ENCODE measurements at regions not wholly inside any gene's neighbourhood (a gene's known extent, or its start where the extent isn't known, plus 50 kb on each side); places are given as distances from the start of the nearest gene placed in this dataset.

DNA sequence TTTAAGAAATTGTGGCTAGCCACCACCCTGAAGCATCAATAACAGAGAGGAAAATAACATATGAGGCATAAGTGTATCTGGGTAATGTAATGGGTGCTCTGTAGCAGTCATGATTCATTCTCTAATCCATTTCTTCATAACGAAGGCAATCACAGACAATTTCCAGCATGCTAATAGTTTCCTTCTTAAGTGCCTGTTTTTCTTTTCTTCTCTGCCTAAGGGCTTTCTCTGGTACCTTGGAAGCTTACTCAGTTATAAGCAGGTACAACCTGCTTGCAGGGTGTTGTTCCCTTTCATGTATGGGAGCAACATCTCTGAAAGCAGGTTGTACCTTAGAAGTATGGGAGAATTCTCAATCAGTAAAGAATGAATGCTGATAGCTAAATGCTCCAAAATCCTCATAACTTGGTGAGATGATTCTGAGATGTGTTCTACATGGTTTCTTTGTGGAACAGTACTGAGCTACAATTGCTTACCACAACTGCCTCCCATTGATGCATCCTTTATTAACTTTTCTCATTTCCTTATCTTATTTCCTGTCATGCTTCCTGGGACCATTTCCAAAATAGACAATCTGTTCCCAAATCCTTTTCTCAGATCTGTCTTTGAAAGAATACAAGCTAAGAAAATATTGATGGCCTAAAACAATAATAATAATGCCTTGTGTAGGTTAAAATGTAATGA lies 247.6 kb downstream of the PAPSS1 start:
- no peak for ATAC-seq
- Mint-ChIP-seq H3K27ac (no peak overlapping the region), H3K4me1 (no peaks in the 10 kb centered on the region), H3K4me3 (no peak overlapping the region), H3K9me3 (peaks cover 0 to 5% (median 0%) of the 10 kb centered on the region in 11 donors), H3K27me3 (peaks cover 0 to 8% (median 4%) of the 10 kb centered on the region in 5 donors), H3K36me3 (no peaks in the 10 kb centered on the region)
- no peak overlapping the region for H3K27ac ChIP-seq (ENCODE audit: low read depth, low read length)
- CTCF ChIA-PET, result no interaction called here
- H3K9me3 ChIP-seq (ENCODE audit: control insufficient read depth in 2 of 3, low read length in 3 of 3), result no peaks in the 10 kb centered on the region
- POLR2A ChIA-PET, result no interaction called here
- H3K27me3 ChIP-seq (ENCODE audit: control insufficient read depth in 2 of 2, insufficient read depth in 2 of 2, low read length in 2 of 2), result no peaks in the 10 kb centered on the region
- H3K36me3 ChIP-seq (ENCODE audit: control insufficient read depth in 2 of 3, insufficient read depth in 3 of 3, low read length in 3 of 3), result no peaks in the 10 kb centered on the region
- no peak for DNase-seq
- no peak overlapping the region for H3K4me3 ChIP-seq (ENCODE audit: low read length)
- no peaks in the 10 kb centered on the region for H3K4me1 ChIP-seq (ENCODE audit: control insufficient read depth in 2 of 2, insufficient read depth in 2 of 2, low read length in 2 of 2)
- intact Hi-C loops (cut with micrococcal nuclease), result no loop called here

DNA sequence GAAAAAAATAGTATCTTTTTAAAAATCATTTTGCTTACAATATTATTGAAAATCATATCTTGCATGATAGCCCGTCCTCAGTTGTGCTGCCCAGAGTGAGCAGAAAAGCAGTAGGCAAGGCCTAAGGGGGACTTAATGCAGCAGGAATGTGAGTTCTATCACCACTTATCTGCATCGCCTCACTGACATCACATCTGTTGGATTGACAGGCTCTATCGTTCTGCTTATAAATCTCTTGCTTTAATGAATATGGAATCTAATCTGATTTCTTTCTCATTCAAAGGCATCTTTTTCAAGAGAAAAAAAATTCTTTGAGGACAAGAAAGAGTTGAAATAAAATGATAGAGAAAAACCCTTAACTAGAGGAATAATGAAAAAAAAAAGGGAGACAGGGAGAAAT lies 249.9 kb downstream of the PAPSS1 start:
- Histone ChIP-seq H3K27ac (ENCODE audit: low read depth, low read length) (no peak overlapping the region), H3K27me3 (ENCODE audit: control insufficient read depth in 2 of 2, insufficient read depth in 2 of 2, low read length in 2 of 2) (no peaks in the 10 kb centered on the region), H3K4me1 (ENCODE audit: control insufficient read depth in 2 of 2, insufficient read depth in 2 of 2, low read length in 2 of 2) (no peaks in the 10 kb centered on the region), H3K36me3 (ENCODE audit: control insufficient read depth in 2 of 3, insufficient read depth in 3 of 3, low read length in 3 of 3) (no peaks in the 10 kb centered on the region), H3K4me3 (ENCODE audit: low read length) (no peak overlapping the region), H3K9me3 (ENCODE audit: control insufficient read depth in 2 of 3, low read length in 3 of 3) (no peaks in the 10 kb centered on the region)
- H3K27me3 Mint-ChIP-seq, result peaks cover 0 to 8% (median 3%) of the 10 kb centered on the region in 5 donors
- ChIA-PET POLR2A (no interaction called here), CTCF (interaction anchor here (0.6 kb wide), 1 partner anchor 77 kb away, joined by 3 read pairs; no protein-coding TSS in a partner anchor)
- no peaks in the 10 kb centered on the region for H3K36me3 Mint-ChIP-seq
- no peak for ATAC-seq
- peaks cover 0 to 3% (median 0%) of the 10 kb centered on the region in 11 donors for H3K9me3 Mint-ChIP-seq
- no peak overlapping the region for H3K4me3 Mint-ChIP-seq
- no peaks in the 10 kb centered on the region for H3K4me1 Mint-ChIP-seq
- intact Hi-C loops (cut with micrococcal nuclease), result no loop called here
- H3K27ac Mint-ChIP-seq, result no peak overlapping the region
- DNase-seq, result no peak

DNA sequence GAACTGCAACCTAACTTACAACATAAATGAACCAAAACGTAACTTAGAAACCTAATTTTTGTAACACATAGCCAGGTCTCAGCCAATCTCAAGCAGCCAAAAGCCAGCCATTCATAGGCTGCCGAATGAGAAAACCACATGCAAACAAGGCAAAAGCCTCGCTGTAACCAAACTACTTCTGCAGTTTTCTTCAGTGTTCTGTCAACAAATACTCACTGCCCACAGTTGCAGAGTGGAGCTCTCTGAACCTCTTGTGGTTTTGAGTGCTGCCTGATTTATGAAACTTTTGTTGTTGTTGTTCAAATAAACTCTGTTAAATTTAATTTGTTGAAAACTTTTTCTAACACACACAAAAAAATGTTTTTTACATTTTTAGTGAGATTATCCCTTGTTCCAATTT lies 251.2 kb downstream of the PAPSS1 start:
- Mint-ChIP-seq H3K27ac (no peak overlapping the region), H3K36me3 (no peaks in the 10 kb centered on the region), H3K9me3 (peaks cover 0 to 2% (median 0%) of the 10 kb centered on the region in 11 donors), H3K27me3 (peaks cover 0 to 8% (median 3%) of the 10 kb centered on the region in 5 donors), H3K4me1 (no peaks in the 10 kb centered on the region), H3K4me3 (no peak overlapping the region)
- H3K9me3 ChIP-seq (ENCODE audit: control insufficient read depth in 2 of 3, low read length in 3 of 3), result no peaks in the 10 kb centered on the region
- ChIA-PET CTCF (no interaction called here), POLR2A (no interaction called here)
- no peak overlapping the region for H3K4me3 ChIP-seq (ENCODE audit: low read length)
- H3K27me3 ChIP-seq (ENCODE audit: control insufficient read depth in 2 of 2, insufficient read depth in 2 of 2, low read length in 2 of 2), result no peaks in the 10 kb centered on the region
- DNase-seq, result no peak
- intact Hi-C loops (cut with micrococcal nuclease), result no loop called here
- no peak overlapping the region for H3K27ac ChIP-seq (ENCODE audit: low read depth, low read length)
- no peaks in the 10 kb centered on the region for H3K36me3 ChIP-seq (ENCODE audit: control insufficient read depth in 2 of 3, insufficient read depth in 3 of 3, low read length in 3 of 3)
- ATAC-seq, result no peak
- H3K4me1 ChIP-seq (ENCODE audit: control insufficient read depth in 2 of 2, insufficient read depth in 2 of 2, low read length in 2 of 2), result no peaks in the 10 kb centered on the region

DNA sequence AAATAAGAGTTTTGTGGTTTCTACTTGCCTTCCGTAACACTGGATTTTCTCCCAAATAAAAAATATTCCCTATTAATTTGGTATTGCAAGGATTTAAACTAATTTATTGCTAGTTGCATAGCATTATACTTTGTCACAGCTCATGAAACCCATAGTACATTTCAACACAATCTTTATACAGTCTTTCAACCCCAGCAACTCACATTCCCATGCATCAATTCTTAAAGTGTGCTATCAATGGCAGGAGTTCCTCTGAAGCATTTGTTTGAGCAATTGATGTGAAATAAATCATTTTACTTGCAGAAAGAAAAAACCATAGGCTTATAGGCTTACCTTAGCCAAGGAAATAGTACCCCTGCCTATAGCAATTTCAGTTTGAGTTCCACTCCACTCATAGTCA lies 251.9 kb downstream of the PAPSS1 start:
- Histone ChIP-seq H3K36me3 (ENCODE audit: control insufficient read depth in 2 of 3, insufficient read depth in 3 of 3, low read length in 3 of 3) (no peaks in the 10 kb centered on the region), H3K4me1 (ENCODE audit: control insufficient read depth in 2 of 2, insufficient read depth in 2 of 2, low read length in 2 of 2) (no peaks in the 10 kb centered on the region), H3K27ac (ENCODE audit: low read depth, low read length) (no peak overlapping the region), H3K9me3 (ENCODE audit: control insufficient read depth in 2 of 3, low read length in 3 of 3) (no peaks in the 10 kb centered on the region), H3K27me3 (ENCODE audit: control insufficient read depth in 2 of 2, insufficient read depth in 2 of 2, low read length in 2 of 2) (no peaks in the 10 kb centered on the region), H3K4me3 (ENCODE audit: low read length) (no peak overlapping the region)
- Mint-ChIP-seq H3K27me3 (peaks cover 0 to 8% (median 3%) of the 10 kb centered on the region in 5 donors), H3K27ac (no peak overlapping the region), H3K4me1 (peaks cover 0 to 1% (median 0%) of the 10 kb centered on the region in 7 donors), H3K4me3 (no peak overlapping the region), H3K9me3 (peaks cover 0 to 2% (median 0%) of the 10 kb centered on the region in 11 donors), H3K36me3 (no peaks in the 10 kb centered on the region)
- intact Hi-C loops (cut with micrococcal nuclease), result no loop called here
- no peak for DNase-seq
- POLR2A ChIA-PET, result no interaction called here
- CTCF ChIA-PET, result no interaction called here
- no peak for ATAC-seq

DNA sequence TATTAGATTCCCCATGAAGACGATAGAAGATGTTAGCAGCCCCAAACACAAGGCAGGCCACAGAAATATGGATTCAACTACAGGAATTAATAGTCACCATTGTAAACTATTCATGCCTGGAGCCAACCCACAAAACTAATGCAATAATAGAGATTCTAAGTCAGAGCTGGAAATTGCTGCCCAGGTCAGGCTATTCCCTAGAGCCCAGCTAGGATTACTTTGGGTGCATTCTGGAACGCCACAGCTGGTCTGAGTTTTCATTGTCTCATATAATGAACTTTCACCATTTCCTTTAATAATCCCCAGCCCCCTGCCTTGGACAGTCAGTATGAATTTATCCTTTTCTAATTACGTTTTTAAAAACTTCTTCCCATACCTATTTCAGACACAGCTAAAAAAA lies 252.6 kb downstream of the PAPSS1 start:
- CTCF ChIA-PET, result no interaction called here
- intact Hi-C loops (cut with micrococcal nuclease), result no loop called here

DNA sequence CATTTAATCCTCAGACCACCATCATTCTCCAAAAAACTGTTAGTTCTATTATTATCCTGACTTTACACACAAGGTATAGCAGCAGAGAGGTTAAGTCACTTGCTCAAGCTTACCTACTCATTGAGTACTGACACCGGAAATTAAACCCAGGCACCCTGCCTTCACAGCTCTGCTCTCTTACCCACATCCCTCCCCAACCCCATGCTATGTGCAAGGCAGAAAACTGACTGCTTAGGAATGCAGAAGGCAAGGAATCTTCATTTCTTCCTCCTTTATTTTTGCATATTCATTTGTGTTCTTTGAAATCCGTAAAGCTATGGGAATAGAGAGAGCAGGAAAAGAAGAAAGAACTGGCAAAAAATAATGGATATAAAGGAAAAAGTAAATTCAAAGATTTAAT lies 261.8 kb downstream of the PAPSS1 start:
- no peak overlapping the region for H3K27ac ChIP-seq (ENCODE audit: low read depth, low read length)
- DNase-seq, result no peak
- peaks cover 0 to 38% (median 14%) of the 10 kb centered on the region in 5 donors for H3K27me3 Mint-ChIP-seq
- no peak for ATAC-seq
- no peaks in the 10 kb centered on the region for H3K4me1 Mint-ChIP-seq
- no peak overlapping the region for H3K27ac Mint-ChIP-seq
- no peak overlapping the region for H3K4me3 Mint-ChIP-seq
- no peaks in the 10 kb centered on the region for H3K4me1 ChIP-seq (ENCODE audit: control insufficient read depth in 2 of 2, insufficient read depth in 2 of 2, low read length in 2 of 2)
- no peaks in the 10 kb centered on the region for H3K27me3 ChIP-seq (ENCODE audit: control insufficient read depth in 2 of 2, insufficient read depth in 2 of 2, low read length in 2 of 2)
- intact Hi-C loops (cut with micrococcal nuclease), result no loop called here
- CTCF ChIA-PET, result no interaction called here
- H3K9me3 Mint-ChIP-seq, result peaks cover 0 to 13% (median 3%) of the 10 kb centered on the region in 11 donors
- H3K9me3 ChIP-seq (ENCODE audit: control insufficient read depth in 2 of 3, low read length in 3 of 3), result no peaks in the 10 kb centered on the region
- POLR2A ChIA-PET, result no interaction called here
- no peak overlapping the region for H3K4me3 ChIP-seq (ENCODE audit: low read length)
- no peaks in the 10 kb centered on the region for H3K36me3 ChIP-seq (ENCODE audit: control insufficient read depth in 2 of 3, insufficient read depth in 3 of 3, low read length in 3 of 3)
- H3K36me3 Mint-ChIP-seq, result no peaks in the 10 kb centered on the region

More for the DNA sequence above, 252.6 kb downstream of the PAPSS1 start:
- no peak overlapping the region for H3K4me3 ChIP-seq (ENCODE audit: low read length)
- H3K27ac ChIP-seq (ENCODE audit: low read depth, low read length), result no peak overlapping the region
- POLR2A ChIA-PET, result no interaction called here
- DNase-seq, result no peak
- no peaks in the 10 kb centered on the region for H3K27me3 ChIP-seq (ENCODE audit: control insufficient read depth in 2 of 2, insufficient read depth in 2 of 2, low read length in 2 of 2)
- no peaks in the 10 kb centered on the region for H3K36me3 ChIP-seq (ENCODE audit: control insufficient read depth in 2 of 3, insufficient read depth in 3 of 3, low read length in 3 of 3)
- no peaks in the 10 kb centered on the region for H3K4me1 ChIP-seq (ENCODE audit: control insufficient read depth in 2 of 2, insufficient read depth in 2 of 2, low read length in 2 of 2)
- no peaks in the 10 kb centered on the region for H3K36me3 Mint-ChIP-seq
- H3K27ac Mint-ChIP-seq, result no peak overlapping the region
- H3K9me3 Mint-ChIP-seq, result peaks cover 0 to 2% (median 0%) of the 10 kb centered on the region in 11 donors
- peaks cover 0 to 8% (median 3%) of the 10 kb centered on the region in 5 donors for H3K27me3 Mint-ChIP-seq
- no peaks in the 10 kb centered on the region for H3K9me3 ChIP-seq (ENCODE audit: control insufficient read depth in 2 of 3, low read length in 3 of 3)
- peaks cover 0 to 1% (median 0%) of the 10 kb centered on the region in 7 donors for H3K4me1 Mint-ChIP-seq
- H3K4me3 Mint-ChIP-seq, result no peak overlapping the region
- ATAC-seq, result no peak

DNA sequence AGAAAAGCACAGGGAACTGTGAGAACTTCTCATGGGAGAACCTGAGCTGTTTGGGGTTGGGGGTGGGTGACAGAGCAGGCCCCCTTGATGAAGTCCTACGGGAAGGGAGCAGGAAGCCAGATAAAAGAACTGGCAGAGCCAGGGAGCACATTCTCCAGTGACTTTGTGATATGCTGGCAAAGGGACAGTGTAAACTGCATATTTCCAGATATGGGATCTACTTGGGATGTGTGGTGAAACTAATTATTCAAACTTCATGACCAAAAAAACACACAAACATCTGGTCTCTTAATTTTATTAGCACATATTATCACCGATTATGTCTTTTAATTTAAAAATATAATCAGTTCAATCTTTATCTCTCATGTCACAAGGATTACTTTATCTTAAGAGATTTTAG lies 266.0 kb downstream of the PAPSS1 start:
- intact Hi-C loops (cut with micrococcal nuclease), result no loop called here
- peaks cover 0 to 3% (median 0%) of the 10 kb centered on the region in 11 donors for H3K9me3 Mint-ChIP-seq
- H3K27me3 ChIP-seq (ENCODE audit: control insufficient read depth in 2 of 2, insufficient read depth in 2 of 2, low read length in 2 of 2), result no peaks in the 10 kb centered on the region
- ChIA-PET CTCF (no interaction called here), POLR2A (no interaction called here)
- H3K27ac Mint-ChIP-seq, result no peak overlapping the region
- peaks cover 2 to 37% (median 16%) of the 10 kb centered on the region in 5 donors for H3K27me3 Mint-ChIP-seq
- H3K4me3 Mint-ChIP-seq, result no peak overlapping the region
- H3K4me3 ChIP-seq (ENCODE audit: low read length), result no peak overlapping the region
- ATAC-seq (no peak), DNase-seq (no peak)
- H3K4me1 ChIP-seq (ENCODE audit: control insufficient read depth in 2 of 2, insufficient read depth in 2 of 2, low read length in 2 of 2), result no peaks in the 10 kb centered on the region
- no peak overlapping the region for H3K27ac ChIP-seq (ENCODE audit: low read depth, low read length)
- H3K4me1 Mint-ChIP-seq, result no peaks in the 10 kb centered on the region
- no peaks in the 10 kb centered on the region for H3K9me3 ChIP-seq (ENCODE audit: control insufficient read depth in 2 of 3, low read length in 3 of 3)
- H3K36me3 Mint-ChIP-seq, result no peaks in the 10 kb centered on the region
- no peaks in the 10 kb centered on the region for H3K36me3 ChIP-seq (ENCODE audit: control insufficient read depth in 2 of 3, insufficient read depth in 3 of 3, low read length in 3 of 3)
